HEK293 (cell line): ENCODE measurements at regions not wholly inside any gene's neighbourhood (a gene's known extent, or its start where the extent isn't known, plus 50 kb on each side); places are given as distances from the start of the nearest gene placed in this dataset.

Experiments
- CTCF ChIA-PET: fragments of 350-600 bp; formaldehyde crosslinking; extraction: SDS; loops from one replicate; lab custom pipeline; 2021; ENCODE audit warnings: antibody characterized with exemption; lab: Yijun Ruan, JAX
- POLR2A ChIA-PET: fragments of 300-600 bp; formaldehyde crosslinking; extraction: SDS; loops from one replicate; lab custom pipeline; 2020; ENCODE audit warnings: antibody characterized with exemption, inconsistent platforms; lab: Yijun Ruan, JAX
- H3K27ac ChIP-seq: fragments of 200-500 bp; sonication (Bioruptor generic); 2 replicates; pipeline ENCODE4 v1.5.1; 2014; ENCODE audit warnings: low read depth, low read length, control low read depth, inconsistent platforms; ENCODE audit errors: extremely low read depth
- H3K36me3 ChIP-seq, 2 experiments: fragments of 200-500 bp in 1 of 2; sonication (Bioruptor generic) in 1 of 2; 1 replicate in 1 of 2; 2 replicates in 1 of 2; pipeline ENCODE4 v1.5.1; 2014 to 2017; ENCODE audit warnings: inconsistent platforms in 2 of 2, low read length in 2 of 2; ENCODE audit not compliant: control insufficient read depth in 2 of 2, insufficient read depth in 1 of 2
- H3K4me1 ChIP-seq: fragments of 200-500 bp; sonication (Bioruptor generic); 2 replicates; pipeline ENCODE4 v1.5.1; 2014; ENCODE audit warnings: mild to moderate bottlenecking, low read length, inconsistent platforms; ENCODE audit not compliant: control insufficient read depth, insufficient read depth
- H3K4me3 ChIP-seq: 2 replicates; pipeline ENCODE4 v1.5.1; 2011; ENCODE audit warnings: low read depth, mild to moderate bottlenecking, control low read depth, low read length, moderate library complexity
- H3K9me3 ChIP-seq: fragments of 200-500 bp; sonication (Bioruptor generic); 2 replicates; pipeline ENCODE4 v1.5.1; 2014; ENCODE audit warnings: low read depth, low read length, inconsistent platforms; ENCODE audit not compliant: control insufficient read depth, insufficient read depth
- GLI2 ChIP-seq: fragments of 450-650 bp; formaldehyde crosslinking; IDR thresholded peaks from 2 replicates; pipeline ENCODE4; 2017; ENCODE audit warnings: missing biosample characterization, missing genetic modification characterization, low read depth, borderline replicate concordance
- KLF9 ChIP-seq: fragments of 450-650 bp; formaldehyde crosslinking; IDR thresholded peaks from 2 replicates; pipeline ENCODE4 v1.5.1; 2016; ENCODE audit warnings: missing biosample characterization, missing genetic modification characterization, low read depth
- PATZ1 ChIP-seq: fragments of 450-650 bp; formaldehyde crosslinking; IDR thresholded peaks from 2 replicates; pipeline ENCODE4 v1.5.1; 2016; ENCODE audit warnings: missing biosample characterization, missing genetic modification characterization
- PRDM10 ChIP-seq: fragments of 450-650 bp; formaldehyde crosslinking; IDR thresholded peaks from 2 replicates; pipeline ENCODE4 v1.5.1; 2016; ENCODE audit warnings: missing biosample characterization, missing genetic modification characterization
- TRIM28 ChIP-seq: IDR thresholded peaks from 2 replicates; pipeline ENCODE4 v1.6.1; 2011; ENCODE audit warnings: low read length, control low read depth, borderline replicate concordance
- WT1 ChIP-seq: fragments of 450-650 bp; formaldehyde crosslinking; IDR thresholded peaks from 2 replicates; pipeline ENCODE4 v1.5.1; 2016; ENCODE audit warnings: missing biosample characterization, missing genetic modification characterization
- YY1 ChIP-seq: fragments of 450-650 bp; formaldehyde crosslinking; IDR thresholded peaks from 2 replicates; pipeline ENCODE4 v1.5.1; 2018; ENCODE audit warnings: missing biosample characterization, missing genetic modification characterization
- ZBTB17 ChIP-seq: fragments of 450-650 bp; formaldehyde crosslinking; IDR thresholded peaks from 2 replicates; pipeline ENCODE4 v1.5.1; 2016; ENCODE audit warnings: missing biosample characterization, missing genetic modification characterization
- ZFP3 ChIP-seq: fragments of 450-650 bp; formaldehyde crosslinking; IDR thresholded peaks from 2 replicates; pipeline ENCODE4 v1.5.1; 2016; ENCODE audit warnings: low read depth, missing biosample characterization, missing genetic modification characterization
- ZFP37 ChIP-seq: fragments of 450-650 bp; formaldehyde crosslinking; IDR thresholded peaks from 2 replicates; pipeline ENCODE4 v1.5.1; 2016; ENCODE audit warnings: missing biosample characterization, missing genetic modification characterization
- ZFP69B ChIP-seq: fragments of 450-650 bp; formaldehyde crosslinking; IDR thresholded peaks from 2 replicates; pipeline ENCODE4 v1.5.1; 2016; ENCODE audit warnings: missing biosample characterization, missing genetic modification characterization
- ZNF138 ChIP-seq: fragments of 450-650 bp; formaldehyde crosslinking; IDR thresholded peaks from 2 replicates; pipeline ENCODE4 v1.5.1; 2016; ENCODE audit warnings: missing biosample characterization, missing genetic modification characterization, borderline replicate concordance
- ZNF169 ChIP-seq: fragments of 450-650 bp; formaldehyde crosslinking; IDR thresholded peaks from 2 replicates; pipeline ENCODE4 v1.5.1; 2016; ENCODE audit warnings: missing biosample characterization, missing genetic modification characterization
- ZNF391 ChIP-seq: fragments of 450-650 bp; formaldehyde crosslinking; IDR thresholded peaks from 2 replicates; pipeline ENCODE4 v1.5.1; 2016; ENCODE audit warnings: low read depth, missing biosample characterization, missing genetic modification characterization, borderline replicate concordance
- ZNF510 ChIP-seq: fragments of 450-650 bp; formaldehyde crosslinking; IDR thresholded peaks from 2 replicates; pipeline ENCODE4 v1.5.1; 2018; ENCODE audit warnings: mild to moderate bottlenecking, missing genetic modification characterization, missing biosample characterization; ENCODE audit not compliant: insufficient replicate concordance
- ZNF521 ChIP-seq: fragments of 450-650 bp; formaldehyde crosslinking; IDR thresholded peaks from 2 replicates; pipeline ENCODE4 v1.5.1; 2017; ENCODE audit warnings: missing biosample characterization, mild to moderate bottlenecking, missing genetic modification characterization
- ZNF529 ChIP-seq: fragments of 450-650 bp; formaldehyde crosslinking; IDR thresholded peaks from 2 replicates; pipeline ENCODE4 v1.5.1; 2017; ENCODE audit warnings: missing genetic modification characterization, missing biosample characterization; ENCODE audit not compliant: insufficient replicate concordance
- ZNF555 ChIP-seq: fragments of 450-650 bp; formaldehyde crosslinking; conservative IDR thresholded peaks from 2 replicates; pipeline ENCODE4 v1.5.1; 2017; ENCODE audit warnings: missing biosample characterization, mild to moderate bottlenecking, missing genetic modification characterization, inconsistent platforms
- ZNF571 ChIP-seq: fragments of 450-650 bp; formaldehyde crosslinking; IDR thresholded peaks from 2 replicates; pipeline ENCODE4 v1.5.0; 2017; ENCODE audit warnings: missing biosample characterization, missing genetic modification characterization
- ZNF654 ChIP-seq: fragments of 450-650 bp; formaldehyde crosslinking; IDR thresholded peaks from 2 replicates; pipeline ENCODE4 v1.5.1; 2016; ENCODE audit warnings: low read depth, missing biosample characterization, missing genetic modification characterization
- ZNF776 ChIP-seq: fragments of 450-650 bp; formaldehyde crosslinking; IDR thresholded peaks from 2 replicates; pipeline ENCODE4 v1.5.0; 2017; ENCODE audit warnings: missing biosample characterization, missing genetic modification characterization, borderline replicate concordance
- TF ChIP-seq, protein P1 (sequence below): fragments of 450-650 bp; formaldehyde crosslinking; IDR thresholded peaks from 2 replicates; pipeline ENCODE4 v1.5.1; 2016; ENCODE audit warnings: missing biosample characterization, missing genetic modification characterization, borderline replicate concordance
- TF ChIP-seq, protein P2 (sequence below): fragments of 450-650 bp; formaldehyde crosslinking; IDR thresholded peaks from 2 replicates; pipeline ENCODE4 v1.5.1; 2016; ENCODE audit warnings: missing biosample characterization, missing genetic modification characterization
- TF ChIP-seq, protein P3 (sequence below): fragments of 450-650 bp; formaldehyde crosslinking; IDR thresholded peaks from 2 replicates; pipeline ENCODE4 v1.5.1; 2016; ENCODE audit warnings: missing biosample characterization, missing genetic modification characterization, low read depth

DNA sequence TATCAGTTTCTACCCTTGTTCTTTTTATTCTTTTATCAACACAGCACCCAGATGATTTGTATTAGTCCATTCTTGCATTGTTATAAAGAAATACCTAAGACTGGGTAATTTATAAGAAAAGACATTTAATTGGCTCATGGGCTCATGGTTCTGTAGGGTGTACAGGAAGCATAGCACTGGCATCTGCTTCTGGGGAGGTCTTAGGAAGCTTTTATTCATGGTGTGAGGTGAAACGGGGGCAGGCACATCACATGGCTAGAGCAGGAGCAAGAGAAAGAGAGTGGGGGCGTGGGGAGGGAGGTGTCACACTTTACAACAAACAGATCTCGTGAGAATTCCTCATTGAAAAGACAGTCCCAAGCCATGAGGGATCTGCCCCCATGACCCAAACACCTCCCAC lies 285.3 kb downstream of the SMARCA1 start:
- H3K27ac ChIP-seq: no peak overlapping the region
- POLR2A ChIA-PET: no interaction called here

GRCh38 chrX:129235903-129236302 lies 287.4 kb downstream of the SMARCA1 start:
- Histone ChIP-seq H3K9me3 (no peaks in the 10 kb centered on the region), H3K4me3 (no peak overlapping the region), H3K27ac (no peak overlapping the region), H3K36me3 (no peaks in the 10 kb centered on the region), H3K4me1 (no peaks in the 10 kb centered on the region)
- ChIA-PET CTCF (no interaction called here), POLR2A (no interaction called here)
- TF ChIP-seq ZFP3 (tag by site-specific recombination) (no peak), ZNF169 (tag by site-specific recombination) (no peak), ZNF776 (no peak), KLF9 (no peak), ZFP37 (no peak), ZNF138 (tag by site-specific recombination) (no peak), PRDM10 (tag by site-specific recombination) (no peak), WT1 (tag by site-specific recombination) (no peak), ZNF654 (tag by site-specific recombination) (no peak), TRIM28 (no peak), GLI2 (no peak), PATZ1 (tag by site-specific recombination) (no peak), ZNF510 (tag by site-specific recombination) (no peak), ZBTB17 (no peak), ZNF521 (no peak)
- TF ChIP-seq, protein P1, sequence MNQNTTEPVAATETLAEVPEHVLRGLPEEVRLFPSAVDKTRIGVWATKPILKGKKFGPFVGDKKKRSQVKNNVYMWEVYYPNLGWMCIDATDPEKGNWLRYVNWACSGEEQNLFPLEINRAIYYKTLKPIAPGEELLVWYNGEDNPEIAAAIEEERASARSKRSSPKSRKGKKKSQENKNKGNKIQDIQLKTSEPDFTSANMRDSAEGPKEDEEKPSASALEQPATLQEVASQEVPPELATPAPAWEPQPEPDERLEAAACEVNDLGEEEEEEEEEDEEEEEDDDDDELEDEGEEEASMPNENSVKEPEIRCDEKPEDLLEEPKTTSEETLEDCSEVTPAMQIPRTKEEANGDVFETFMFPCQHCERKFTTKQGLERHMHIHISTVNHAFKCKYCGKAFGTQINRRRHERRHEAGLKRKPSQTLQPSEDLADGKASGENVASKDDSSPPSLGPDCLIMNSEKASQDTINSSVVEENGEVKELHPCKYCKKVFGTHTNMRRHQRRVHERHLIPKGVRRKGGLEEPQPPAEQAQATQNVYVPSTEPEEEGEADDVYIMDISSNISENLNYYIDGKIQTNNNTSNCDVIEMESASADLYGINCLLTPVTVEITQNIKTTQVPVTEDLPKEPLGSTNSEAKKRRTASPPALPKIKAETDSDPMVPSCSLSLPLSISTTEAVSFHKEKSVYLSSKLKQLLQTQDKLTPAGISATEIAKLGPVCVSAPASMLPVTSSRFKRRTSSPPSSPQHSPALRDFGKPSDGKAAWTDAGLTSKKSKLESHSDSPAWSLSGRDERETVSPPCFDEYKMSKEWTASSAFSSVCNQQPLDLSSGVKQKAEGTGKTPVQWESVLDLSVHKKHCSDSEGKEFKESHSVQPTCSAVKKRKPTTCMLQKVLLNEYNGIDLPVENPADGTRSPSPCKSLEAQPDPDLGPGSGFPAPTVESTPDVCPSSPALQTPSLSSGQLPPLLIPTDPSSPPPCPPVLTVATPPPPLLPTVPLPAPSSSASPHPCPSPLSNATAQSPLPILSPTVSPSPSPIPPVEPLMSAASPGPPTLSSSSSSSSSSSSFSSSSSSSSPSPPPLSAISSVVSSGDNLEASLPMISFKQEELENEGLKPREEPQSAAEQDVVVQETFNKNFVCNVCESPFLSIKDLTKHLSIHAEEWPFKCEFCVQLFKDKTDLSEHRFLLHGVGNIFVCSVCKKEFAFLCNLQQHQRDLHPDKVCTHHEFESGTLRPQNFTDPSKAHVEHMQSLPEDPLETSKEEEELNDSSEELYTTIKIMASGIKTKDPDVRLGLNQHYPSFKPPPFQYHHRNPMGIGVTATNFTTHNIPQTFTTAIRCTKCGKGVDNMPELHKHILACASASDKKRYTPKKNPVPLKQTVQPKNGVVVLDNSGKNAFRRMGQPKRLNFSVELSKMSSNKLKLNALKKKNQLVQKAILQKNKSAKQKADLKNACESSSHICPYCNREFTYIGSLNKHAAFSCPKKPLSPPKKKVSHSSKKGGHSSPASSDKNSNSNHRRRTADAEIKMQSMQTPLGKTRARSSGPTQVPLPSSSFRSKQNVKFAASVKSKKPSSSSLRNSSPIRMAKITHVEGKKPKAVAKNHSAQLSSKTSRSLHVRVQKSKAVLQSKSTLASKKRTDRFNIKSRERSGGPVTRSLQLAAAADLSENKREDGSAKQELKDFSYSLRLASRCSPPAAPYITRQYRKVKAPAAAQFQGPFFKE: no peak
- TF ChIP-seq, protein P2, sequence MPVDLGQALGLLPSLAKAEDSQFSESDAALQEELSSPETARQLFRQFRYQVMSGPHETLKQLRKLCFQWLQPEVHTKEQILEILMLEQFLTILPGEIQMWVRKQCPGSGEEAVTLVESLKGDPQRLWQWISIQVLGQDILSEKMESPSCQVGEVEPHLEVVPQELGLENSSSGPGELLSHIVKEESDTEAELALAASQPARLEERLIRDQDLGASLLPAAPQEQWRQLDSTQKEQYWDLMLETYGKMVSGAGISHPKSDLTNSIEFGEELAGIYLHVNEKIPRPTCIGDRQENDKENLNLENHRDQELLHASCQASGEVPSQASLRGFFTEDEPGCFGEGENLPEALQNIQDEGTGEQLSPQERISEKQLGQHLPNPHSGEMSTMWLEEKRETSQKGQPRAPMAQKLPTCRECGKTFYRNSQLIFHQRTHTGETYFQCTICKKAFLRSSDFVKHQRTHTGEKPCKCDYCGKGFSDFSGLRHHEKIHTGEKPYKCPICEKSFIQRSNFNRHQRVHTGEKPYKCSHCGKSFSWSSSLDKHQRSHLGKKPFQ (tag by site-specific recombination): no peak

More for the DNA sequence above, 285.3 kb downstream of the SMARCA1 start:
- H3K4me1 ChIP-seq: no peaks in the 10 kb centered on the region
- TF ChIP-seq ZNF391 (tag by site-specific recombination) (no peak), ZFP69B (no peak), ZNF555 (tag by site-specific recombination) (no peak), ZNF169 (tag by site-specific recombination) (no peak), ZNF529 (tag by site-specific recombination) (no peak), YY1 (tag by site-specific recombination) (no peak), ZNF571 (tag by site-specific recombination) (no peak)
- TF ChIP-seq, protein P3, sequence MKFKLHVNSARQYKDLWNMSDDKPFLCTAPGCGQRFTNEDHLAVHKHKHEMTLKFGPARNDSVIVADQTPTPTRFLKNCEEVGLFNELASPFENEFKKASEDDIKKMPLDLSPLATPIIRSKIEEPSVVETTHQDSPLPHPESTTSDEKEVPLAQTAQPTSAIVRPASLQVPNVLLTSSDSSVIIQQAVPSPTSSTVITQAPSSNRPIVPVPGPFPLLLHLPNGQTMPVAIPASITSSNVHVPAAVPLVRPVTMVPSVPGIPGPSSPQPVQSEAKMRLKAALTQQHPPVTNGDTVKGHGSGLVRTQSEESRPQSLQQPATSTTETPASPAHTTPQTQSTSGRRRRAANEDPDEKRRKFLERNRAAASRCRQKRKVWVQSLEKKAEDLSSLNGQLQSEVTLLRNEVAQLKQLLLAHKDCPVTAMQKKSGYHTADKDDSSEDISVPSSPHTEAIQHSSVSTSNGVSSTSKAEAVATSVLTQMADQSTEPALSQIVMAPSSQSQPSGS (tag by site-specific recombination): no peak
- no peak overlapping the region for H3K4me3 ChIP-seq
- CTCF ChIA-PET: no interaction called here
- H3K9me3 ChIP-seq: no peaks in the 10 kb centered on the region
- H3K36me3 ChIP-seq: no peaks in the 10 kb centered on the region
